DMS153 (cell line): ENCODE measurements at regions not wholly inside any gene's neighbourhood (a gene's known extent, or its start where the extent isn't known, plus 50 kb on each side); places are given as distances from the start of the nearest gene placed in this dataset.
"Not testable (repeated sequence)": the region's sequence is repeated elsewhere in the genome, so short reads cannot be mapped to it uniquely, and the experiment has no call there.

Experiments
- DNase-seq: peaks from one replicate; lab custom pipeline; 2025; lab: John Stamatoyannopoulos, UW

- DNase-seq, result no peak
Observed at GRCh38 chr6:14597090-14597489, 479.5 kb downstream of the CD83 start.

GRCh38 chr6:14598017-14598864 is 480.7 kb downstream of the CD83 start:
- no peak for DNase-seq

- not testable (repeated sequence) for DNase-seq
Observed at GRCh38 chr6:14600306-14600705, 482.7 kb downstream of the CD83 start.

- DNase-seq, result peak; percentile 82
Observed at GRCh38 chr6:14601490-14601889, 483.9 kb downstream of the CD83 start.

- no peak for DNase-seq
Observed at GRCh38 chr6:14606353-14606752, 488.8 kb downstream of the CD83 start.

GRCh38 chr6:14610141-14610540 is 492.6 kb downstream of the CD83 start:
- DNase-seq, result no peak

GRCh38 chr6:14612016-14612980 is 494.7 kb downstream of the CD83 start:
- no peak for DNase-seq

- DNase-seq, result no peak
Observed at GRCh38 chr6:14614631-14615030, 497.1 kb downstream of the CD83 start.

GRCh38 chr6:14616656-14617055 is 499.1 kb downstream of the CD83 start:
- no peak for DNase-seq

GRCh38 chr6:14618759-14619418 is 501.3 kb downstream of the CD83 start:
- no peak for DNase-seq

GRCh38 chr6:14619419-14619781 is 501.8 kb downstream of the CD83 start:
- DNase-seq, result no peak

- no peak for DNase-seq
Observed at GRCh38 chr6:14620522-14620921, 502.9 kb downstream of the CD83 start.

- no peak for DNase-seq
Observed at GRCh38 chr6:14621518-14621917, 503.9 kb downstream of the CD83 start.

- DNase-seq, result no peak
Observed at GRCh38 chr6:14622085-14622484, 504.5 kb downstream of the CD83 start.

- DNase-seq, result no peak
Observed at GRCh38 chr6:14622909-14623505, 505.4 kb downstream of the CD83 start.

GRCh38 chr6:14625173-14625895 is 507.8 kb downstream of the CD83 start:
- DNase-seq, result no peak

- no peak for DNase-seq
Observed at GRCh38 chr6:14626556-14626955, 509.0 kb downstream of the CD83 start.

- DNase-seq, result no peak
Observed at GRCh38 chr6:14630016-14630415, 512.4 kb downstream of the CD83 start.

- no peak for DNase-seq
Observed at GRCh38 chr6:14633479-14633878, 515.9 kb downstream of the CD83 start.

GRCh38 chr6:14634072-14634471 is 516.5 kb downstream of the CD83 start:
- DNase-seq, result no peak

- DNase-seq, result no peak
Observed at GRCh38 chr6:14635195-14635594, 517.6 kb downstream of the CD83 start.
